GM12878 (cell line): ENCODE measurements at regions not wholly inside any gene's neighbourhood (a gene's known extent, or its start where the extent isn't known, plus 50 kb on each side); places are given as distances from the start of the nearest gene placed in this dataset.

ENCODE experiments used
- CBX3 ChIP-seq: fragments of 200-600 bp; sonication (generic); IDR thresholded peaks from 2 replicates; pipeline ENCODE4 v1.6.1; 2016; ENCODE audit warnings: low read depth, borderline replicate concordance
- CBX5 ChIP-seq: sonication (generic); IDR thresholded peaks from 2 replicates; pipeline ENCODE4 v1.6.1; 2016; ENCODE audit warnings: low read depth, moderate library complexity, mild to moderate bottlenecking, inconsistent platforms
- E2F8 ChIP-seq: fragments of 450-650 bp; IDR thresholded peaks from 2 replicates; pipeline ENCODE4 v1.6.1; 2018; ENCODE audit warnings: mild to moderate bottlenecking, low read depth, moderate library complexity; ENCODE audit not compliant: partially characterized antibody
- EGR1 ChIP-seq, 2 experiments: IDR thresholded peaks; 1 replicate in 1 of 2; 2 replicates in 1 of 2; pipeline ENCODE4 v1.6.1; 2011 to 2012; ENCODE audit warnings: low read depth in 2 of 2, low read length in 2 of 2, borderline replicate concordance in 1 of 2, mild to moderate bottlenecking in 1 of 2, moderate library complexity in 1 of 2
- ELK1 ChIP-seq: IDR thresholded peaks from 2 replicates; pipeline ENCODE4 v1.6.1; 2012; ENCODE audit warnings: low read depth, low read length, improper control_type of control experiment
- IKZF2 ChIP-seq, 2 experiments: fragments of 450-650 bp; IDR thresholded peaks; 2 replicates each; pipeline ENCODE4 v1.6.1; 2017; ENCODE audit warnings: mild to moderate bottlenecking in 2 of 2, moderate library complexity in 2 of 2
- IRF4 ChIP-seq: IDR thresholded peaks from 2 replicates; pipeline ENCODE4 v1.6.1; 2011; ENCODE audit warnings: low read depth, low read length
- KAT2A ChIP-seq: conservative IDR thresholded peaks from 2 replicates; pipeline ENCODE4 v1.6.1; 2011; ENCODE audit warnings: low read depth, low read length; ENCODE audit not compliant: control insufficient read depth
- NBN ChIP-seq: fragments of 450-650 bp; IDR thresholded peaks from 2 replicates; pipeline ENCODE4 v1.6.1; 2016
- PAX5 ChIP-seq: IDR thresholded peaks from 2 replicates; pipeline ENCODE4 v1.6.1; 2011; ENCODE audit warnings: low read depth, low read length, borderline replicate concordance
- PKNOX1 ChIP-seq: fragments of 450-650 bp; IDR thresholded peaks from 2 replicates; pipeline ENCODE4 v1.6.1; 2016; ENCODE audit warnings: mild to moderate bottlenecking
- RUNX3 ChIP-seq: IDR thresholded peaks from 2 replicates; pipeline ENCODE4 v1.6.1; 2012; ENCODE audit warnings: low read length, inconsistent platforms
- SPI1 ChIP-seq: IDR thresholded peaks from 2 replicates; pipeline ENCODE4 v1.6.1; 2011; ENCODE audit warnings: low read depth, mild to moderate bottlenecking, low read length, moderate library complexity, borderline replicate concordance; ENCODE audit not compliant: insufficient read depth
- SUPT20H ChIP-seq: IDR thresholded peaks from 2 replicates; pipeline ENCODE4 v1.6.1; 2011; ENCODE audit warnings: low read depth, mild to moderate bottlenecking, low read length, moderate library complexity, borderline replicate concordance; ENCODE audit not compliant: control insufficient read depth
- YY1 ChIP-seq: IDR thresholded peaks from 2 replicates; pipeline ENCODE4 v1.6.1; 2011; ENCODE audit warnings: low read depth, mild to moderate bottlenecking, low read length
- ZNF24 ChIP-seq: fragments of 450-650 bp; IDR thresholded peaks from 2 replicates; pipeline ENCODE4 v1.6.1; 2017; ENCODE audit warnings: antibody characterized with exemption, mild to moderate bottlenecking
- ZNF592 ChIP-seq: fragments of 450-650 bp; IDR thresholded peaks from 2 replicates; pipeline ENCODE4 v1.6.1; 2017; ENCODE audit warnings: mild to moderate bottlenecking, moderate library complexity
- ZSCAN29 ChIP-seq: fragments of 450-650 bp; IDR thresholded peaks from 2 replicates; pipeline ENCODE4 v1.6.1; 2017; ENCODE audit warnings: mild to moderate bottlenecking, moderate library complexity
- TF ChIP-seq, protein P1 (sequence below): fragments of 450-650 bp; IDR thresholded peaks from 2 replicates; pipeline ENCODE4 v1.6.1; 2017; ENCODE audit warnings: low read depth, mild to moderate bottlenecking, moderate library complexity

- 0 out of 2 replicates have a peak, but pooled peaks have one; percentile 26 for TF ChIP-seq ZNF592
- no peak for TF ChIP-seq CBX3
- TF ChIP-seq E2F8: no peak
- no peak for TF ChIP-seq PKNOX1
- TF ChIP-seq ZSCAN29: no peak
- no peak for TF ChIP-seq PAX5
- TF ChIP-seq ELK1: no peak
- TF ChIP-seq YY1: 0 out of 2 replicates have a peak, but pooled peaks have one; percentile 31
- TF ChIP-seq, protein P1, sequence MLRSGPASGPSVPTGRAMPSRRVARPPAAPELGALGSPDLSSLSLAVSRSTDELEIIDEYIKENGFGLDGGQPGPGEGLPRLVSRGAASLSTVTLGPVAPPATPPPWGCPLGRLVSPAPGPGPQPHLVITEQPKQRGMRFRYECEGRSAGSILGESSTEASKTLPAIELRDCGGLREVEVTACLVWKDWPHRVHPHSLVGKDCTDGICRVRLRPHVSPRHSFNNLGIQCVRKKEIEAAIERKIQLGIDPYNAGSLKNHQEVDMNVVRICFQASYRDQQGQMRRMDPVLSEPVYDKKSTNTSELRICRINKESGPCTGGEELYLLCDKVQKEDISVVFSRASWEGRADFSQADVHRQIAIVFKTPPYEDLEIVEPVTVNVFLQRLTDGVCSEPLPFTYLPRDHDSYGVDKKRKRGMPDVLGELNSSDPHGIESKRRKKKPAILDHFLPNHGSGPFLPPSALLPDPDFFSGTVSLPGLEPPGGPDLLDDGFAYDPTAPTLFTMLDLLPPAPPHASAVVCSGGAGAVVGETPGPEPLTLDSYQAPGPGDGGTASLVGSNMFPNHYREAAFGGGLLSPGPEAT: peak; percentile 90
- no peak for TF ChIP-seq RUNX3
- TF ChIP-seq NBN: peak; percentile 62; the same call in 1 of the 2 replicates
- no peak for TF ChIP-seq EGR1 (IDR thresholded peaks at IDR 0.05; ENCODE audit: borderline replicate concordance in 1 of 2, low read depth in 2 of 2, low read length in 2 of 2)
- TF ChIP-seq SPI1: peak; percentile 52
- no peak for TF ChIP-seq KAT2A
- TF ChIP-seq CBX5: no peak
- TF ChIP-seq SUPT20H: no peak
- 0 out of 2 replicates have a peak, but pooled peaks have one; percentile 13 for TF ChIP-seq ZNF24
- peak; percentile 86 for TF ChIP-seq IKZF2 (IDR thresholded peaks at IDR 0.05)
- no peak for TF ChIP-seq IRF4
Measured at GRCh38 chr2:198905881-198906612, 551.7 kb downstream of the SATB2 start (continued).
